ENCODE measurements at regions not wholly inside any gene's neighbourhood (a gene's known extent, or its start where the extent isn't known, plus 50 kb on each side); places are given as distances from the start of the nearest gene placed in this dataset.

- TF ChIP-seq ARNT (IDR thresholded peaks at IDR 0.05) (no peak), FOXA1 (IDR thresholded peaks at IDR 0.05) (no peak), TARDBP (IDR thresholded peaks at IDR 0.05) (no peak), SP1 (IDR thresholded peaks at IDR 0.05) (no peak), SUZ12 (IDR thresholded peaks at IDR 0.05) (no peak), FOXK2 (IDR thresholded peaks at IDR 0.05) (no peak)
- TF ChIP-seq, protein P1, sequence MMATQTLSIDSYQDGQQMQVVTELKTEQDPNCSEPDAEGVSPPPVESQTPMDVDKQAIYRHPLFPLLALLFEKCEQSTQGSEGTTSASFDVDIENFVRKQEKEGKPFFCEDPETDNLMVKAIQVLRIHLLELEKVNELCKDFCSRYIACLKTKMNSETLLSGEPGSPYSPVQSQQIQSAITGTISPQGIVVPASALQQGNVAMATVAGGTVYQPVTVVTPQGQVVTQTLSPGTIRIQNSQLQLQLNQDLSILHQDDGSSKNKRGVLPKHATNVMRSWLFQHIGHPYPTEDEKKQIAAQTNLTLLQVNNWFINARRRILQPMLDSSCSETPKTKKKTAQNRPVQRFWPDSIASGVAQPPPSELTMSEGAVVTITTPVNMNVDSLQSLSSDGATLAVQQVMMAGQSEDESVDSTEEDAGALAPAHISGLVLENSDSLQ (IDR thresholded peaks at IDR 0.05), result no peak
Observed at GRCh38 chr15:34657469-34658127, 74.1 kb upstream of the GOLGA8B start.

Data from HEK293T (cell line).